Islet of Langerhans (tissue), 1 donor: ENCODE measurements at regions not wholly inside any gene's neighbourhood (a gene's known extent, or its start where the extent isn't known, plus 50 kb on each side); places are given as distances from the start of the nearest gene placed in this dataset.

Experiments used
- FAIRE-seq: peaks from one replicate; lab custom pipeline; 2011; peaks lifted over from hg19 to GRCh38; lab: Jason Lieb, UNC

DNA sequence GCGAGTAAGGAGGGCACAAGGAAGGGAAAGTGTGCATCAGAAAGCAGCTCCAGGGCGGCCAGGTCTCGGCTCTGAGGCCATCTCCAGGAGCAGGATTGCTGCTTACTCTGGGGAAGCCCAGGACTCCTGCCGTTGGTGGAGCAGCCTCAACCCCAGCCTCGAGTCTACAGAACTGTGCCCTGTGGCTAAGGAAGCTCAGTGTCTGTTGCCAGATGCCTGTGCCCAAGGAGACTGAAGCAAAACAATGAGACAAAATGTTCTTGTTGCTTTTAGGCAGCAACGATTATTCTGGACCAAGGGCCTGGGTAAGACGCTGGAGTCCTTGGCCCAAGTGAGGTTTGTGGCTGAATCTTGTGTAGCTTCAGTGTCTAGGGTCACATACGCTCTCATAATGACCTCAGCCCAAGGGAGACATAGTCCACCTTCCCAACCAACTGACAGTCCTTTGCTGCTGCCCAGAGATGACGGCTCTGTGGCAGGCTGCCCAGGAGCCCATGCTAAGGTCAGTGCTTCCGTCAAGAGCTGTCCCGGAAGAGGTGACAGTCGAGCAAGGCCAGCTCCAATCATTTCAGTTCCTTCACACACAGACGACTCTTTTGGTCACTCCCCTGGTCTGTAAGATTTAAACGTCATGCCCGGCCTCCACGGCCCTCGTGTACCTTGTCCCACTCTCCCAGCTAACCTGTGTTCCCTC, 223.8 kb downstream of the TTC32 start:
- FAIRE-seq: no peak

DNA sequence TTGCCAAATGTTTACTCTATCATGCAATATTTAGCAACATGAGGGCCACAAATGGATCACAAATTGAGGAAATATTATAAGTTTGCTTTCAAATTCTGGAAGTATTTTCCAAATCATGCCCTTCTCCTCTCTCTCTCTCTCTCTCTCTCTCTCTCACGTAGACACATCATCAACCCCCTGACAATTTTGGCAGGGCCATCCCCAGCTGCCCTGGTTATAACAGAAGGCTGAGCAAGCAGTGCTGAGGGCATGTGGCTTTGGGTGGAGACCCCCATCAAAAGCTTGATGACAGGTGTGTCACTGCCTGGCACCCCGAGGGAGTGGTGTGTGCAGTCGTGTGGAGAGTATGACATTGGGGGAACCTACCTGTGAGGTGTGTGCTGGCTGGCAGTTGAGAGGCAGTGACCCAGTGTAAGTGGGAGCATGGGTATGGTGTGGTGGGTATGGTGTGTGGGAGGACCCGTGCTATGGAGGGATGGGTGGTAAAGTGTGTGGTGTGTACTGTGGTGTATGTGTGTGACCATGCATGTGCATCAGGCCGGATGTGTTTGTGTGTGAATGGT, 224.5 kb downstream of the TTC32 start:
- FAIRE-seq: no peak

DNA sequence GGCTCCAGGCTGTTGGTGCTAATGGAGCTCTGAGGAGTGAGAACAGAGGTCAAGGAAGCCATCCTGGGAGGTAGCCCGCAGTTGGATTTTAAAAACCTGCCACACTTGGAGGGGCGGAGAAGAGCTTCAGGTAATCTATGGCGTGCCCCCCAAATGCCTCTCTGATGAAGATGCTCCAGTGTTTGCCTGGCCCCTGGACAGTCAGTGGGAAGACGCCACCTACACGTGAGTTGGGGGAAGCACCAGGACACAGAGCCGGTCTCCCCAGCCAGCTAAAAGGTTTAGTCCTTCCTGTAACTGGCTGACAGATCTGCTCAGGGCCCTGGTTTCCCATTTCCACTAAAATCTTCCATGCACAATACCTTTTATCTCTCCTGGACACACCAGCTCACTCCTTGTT, 225.0 kb downstream of the TTC32 start:
- FAIRE-seq: no peak

DNA sequence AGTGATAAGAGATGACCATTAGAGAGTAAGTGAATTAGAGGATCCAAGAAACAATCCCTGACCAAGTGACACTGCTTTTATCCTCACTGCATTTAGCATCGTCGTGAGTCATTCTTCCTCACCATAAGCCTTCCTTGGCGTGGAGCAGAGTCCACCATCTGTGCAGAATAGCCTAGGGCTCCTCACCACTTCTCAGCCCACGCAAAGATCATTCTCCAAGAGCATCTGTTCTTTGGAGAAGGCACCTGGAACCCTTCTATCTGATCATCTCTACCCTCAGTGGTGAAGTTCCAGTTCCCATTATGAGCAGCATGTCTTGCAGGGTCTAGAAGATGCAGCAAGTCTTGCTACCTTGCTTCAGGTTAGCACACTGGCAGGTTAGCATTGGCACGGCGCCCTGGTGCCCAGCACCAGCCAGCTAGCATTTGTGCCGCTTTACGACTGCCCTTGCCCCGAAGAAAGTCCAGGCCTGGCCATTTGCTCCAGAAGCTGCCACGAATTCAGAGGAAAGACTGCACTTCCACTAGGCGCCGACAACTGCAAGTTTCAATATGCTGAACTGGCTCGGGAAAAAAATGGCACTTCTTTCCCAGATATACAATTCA, 225.8 kb downstream of the TTC32 start:
- no peak for FAIRE-seq

DNA sequence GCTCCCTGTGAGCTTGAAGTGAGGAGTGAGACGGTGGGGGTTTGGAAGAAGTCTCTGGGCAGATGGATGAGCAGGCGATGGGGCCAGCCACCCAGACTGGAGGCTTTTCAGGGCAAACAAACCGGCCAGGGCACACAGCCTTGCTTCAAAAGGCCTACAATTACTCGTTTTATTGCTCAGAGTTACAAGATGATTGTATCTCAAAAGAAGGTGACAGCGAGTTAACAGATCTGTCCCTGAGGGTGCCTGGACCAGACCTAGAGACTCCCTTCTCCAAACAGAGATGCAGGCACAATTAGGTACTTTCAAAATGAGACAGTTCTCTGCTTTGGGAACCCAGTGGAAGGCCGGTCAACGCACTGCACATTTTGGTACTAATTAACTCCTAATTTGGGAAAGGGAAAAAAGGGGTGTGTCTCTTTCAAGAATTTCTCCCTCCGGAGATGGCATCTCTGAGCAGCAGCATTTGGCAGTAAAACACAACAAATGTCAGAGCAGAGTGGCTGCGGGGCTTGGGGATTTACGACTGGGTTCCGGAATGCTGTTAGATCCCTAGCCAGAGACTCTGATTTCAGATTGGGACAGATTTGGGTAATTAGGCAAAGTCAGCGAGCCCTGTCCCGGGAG, 226.7 kb downstream of the TTC32 start:
- FAIRE-seq: no peak

DNA sequence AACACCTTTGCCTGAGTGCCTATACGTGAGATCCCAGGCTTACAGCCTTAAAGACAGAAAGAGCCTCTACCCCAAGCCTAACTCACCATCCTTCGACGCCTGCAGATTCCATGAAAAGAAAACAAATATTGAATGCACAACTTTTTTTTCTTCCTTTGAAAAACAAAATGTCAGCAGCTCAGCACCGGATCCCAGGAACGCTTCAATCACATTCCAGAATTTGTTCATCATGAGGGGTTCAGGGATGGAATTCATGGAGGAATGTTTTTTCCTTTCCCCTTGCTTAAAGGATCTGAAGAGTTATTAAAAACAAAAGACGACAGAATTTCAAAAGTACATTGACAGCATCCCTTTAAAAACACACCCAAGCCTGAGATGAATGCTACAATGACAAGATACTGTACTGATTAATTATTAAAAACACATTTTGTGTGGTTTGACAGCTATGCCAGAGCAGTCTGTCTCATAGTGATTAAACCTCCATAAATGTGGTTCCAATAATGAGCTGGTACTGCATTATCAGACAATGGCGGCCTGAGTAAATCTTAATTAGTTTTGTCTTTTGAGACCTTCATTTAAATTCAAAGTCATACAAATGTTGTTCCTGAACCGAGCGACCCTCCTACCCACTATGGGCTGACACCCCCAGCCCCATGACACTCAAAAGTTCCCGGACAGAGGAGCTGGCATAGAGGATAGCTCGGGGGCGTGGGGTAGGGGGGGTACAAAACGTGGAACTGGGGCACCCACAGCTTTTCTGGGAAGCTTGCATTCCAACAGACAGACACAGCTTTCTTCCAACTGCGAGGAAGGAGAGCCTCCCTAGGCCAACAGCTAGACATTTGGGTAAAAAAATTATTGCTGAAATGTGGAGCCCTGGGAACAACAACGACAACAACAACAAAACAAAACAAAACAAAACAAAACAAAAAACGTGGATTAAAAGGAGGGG, 227.5 kb downstream of the TTC32 start:
- no peak for FAIRE-seq

DNA sequence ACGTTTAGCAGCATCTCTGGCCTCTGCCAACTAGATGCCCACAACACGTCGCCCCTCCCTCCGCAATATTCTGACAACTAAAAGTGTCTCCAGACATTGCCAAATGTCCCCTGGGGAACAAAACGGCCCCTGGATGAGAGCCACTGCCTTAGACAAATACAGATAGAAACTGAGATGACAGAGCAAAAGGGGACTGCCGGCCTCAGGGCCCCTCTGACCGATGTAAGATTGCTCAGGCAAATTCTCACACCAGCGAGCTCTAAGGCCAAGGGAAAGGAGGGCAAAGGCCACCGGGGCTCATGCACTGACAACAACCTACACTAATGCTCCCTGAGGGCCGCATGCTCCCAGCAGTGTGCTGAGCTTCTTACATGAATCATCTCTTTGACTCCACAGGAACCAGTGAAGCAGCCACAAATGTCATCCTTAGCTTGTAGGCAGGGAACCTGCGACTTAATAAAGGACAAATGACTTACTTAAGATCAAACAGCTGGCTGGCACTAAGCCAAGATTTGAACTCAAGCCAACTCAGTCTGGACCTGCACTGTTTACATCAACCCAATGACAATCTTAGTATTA, 228.5 kb downstream of the TTC32 start:
- FAIRE-seq: no peak

DNA sequence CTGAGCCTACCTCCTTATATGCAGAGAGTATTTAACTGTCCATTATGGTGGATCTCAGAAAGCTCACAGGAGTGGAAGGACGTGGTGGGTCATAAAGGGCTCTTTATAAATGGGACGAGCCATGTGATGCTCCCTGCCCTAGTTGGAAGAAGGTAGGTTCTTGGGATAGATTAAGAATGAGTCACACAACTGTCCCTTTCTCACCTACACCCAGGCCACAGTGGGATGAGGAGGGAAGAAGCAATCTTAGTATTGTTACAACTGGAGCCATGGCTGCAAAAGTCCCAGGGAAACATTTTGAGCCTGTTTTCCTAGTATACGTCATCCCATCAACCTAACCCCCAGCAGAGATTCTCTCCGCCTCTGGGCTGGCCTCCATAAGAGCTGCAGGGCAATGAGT, 229.9 kb downstream of the TTC32 start:
- FAIRE-seq: no peak

DNA sequence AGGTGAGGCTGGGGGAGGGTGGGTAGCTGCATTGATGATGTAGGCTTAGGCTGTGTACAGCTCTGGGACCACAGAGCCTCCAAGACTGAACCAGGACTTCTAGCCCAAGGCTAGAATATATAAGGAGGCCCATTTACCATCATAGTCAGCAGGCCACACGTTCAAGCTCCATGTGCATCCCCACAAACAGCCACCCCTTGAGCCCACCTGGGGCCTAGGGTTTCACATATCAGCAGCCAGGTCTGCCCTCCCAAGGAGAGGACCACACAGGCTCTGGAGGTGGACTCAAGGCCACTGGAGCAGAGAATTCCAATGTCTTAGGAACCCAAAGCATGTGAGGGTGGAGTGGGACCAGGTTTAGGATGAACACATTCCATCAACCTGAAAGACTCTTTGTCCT, 230.5 kb downstream of the TTC32 start:
- FAIRE-seq: no peak

DNA sequence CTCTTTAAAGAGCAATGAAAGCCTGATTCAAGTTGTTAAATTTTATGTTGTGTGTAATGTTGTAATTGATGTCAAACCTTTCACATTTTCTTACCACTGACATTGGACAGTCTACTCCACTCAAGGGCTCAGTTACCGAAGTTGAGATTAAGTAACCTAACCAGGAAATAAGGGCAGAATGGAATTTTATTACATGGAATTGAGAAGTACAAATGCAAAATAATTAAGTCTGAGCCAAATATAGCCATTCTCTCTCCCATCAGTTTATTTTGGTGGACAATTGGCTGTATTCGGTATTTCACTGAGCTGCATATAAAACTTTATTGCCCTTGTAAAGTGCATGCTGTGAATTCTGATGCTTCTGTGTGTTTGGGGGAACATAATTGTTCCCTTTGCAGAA, 231.5 kb downstream of the TTC32 start:
- FAIRE-seq: no peak

DNA sequence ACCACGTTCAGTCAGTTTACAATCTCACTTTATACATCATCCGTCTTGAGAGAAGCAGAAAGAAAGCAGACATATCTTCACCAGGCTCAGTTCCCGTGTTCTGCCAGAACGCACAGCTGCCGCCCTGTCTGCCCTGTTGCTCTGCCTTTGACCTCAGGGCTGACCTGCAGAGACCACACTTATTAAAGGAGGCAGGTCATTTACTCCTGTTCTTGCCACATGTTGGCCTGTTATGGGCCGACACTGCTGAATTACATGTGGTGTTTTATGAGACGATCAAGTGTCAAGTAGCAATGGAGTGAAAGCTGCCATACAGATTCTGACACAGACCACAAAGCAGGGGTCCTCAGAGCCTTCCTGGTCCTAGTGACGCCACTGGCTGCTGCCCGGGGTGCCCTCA, 232.2 kb downstream of the TTC32 start:
- FAIRE-seq: no peak

DNA sequence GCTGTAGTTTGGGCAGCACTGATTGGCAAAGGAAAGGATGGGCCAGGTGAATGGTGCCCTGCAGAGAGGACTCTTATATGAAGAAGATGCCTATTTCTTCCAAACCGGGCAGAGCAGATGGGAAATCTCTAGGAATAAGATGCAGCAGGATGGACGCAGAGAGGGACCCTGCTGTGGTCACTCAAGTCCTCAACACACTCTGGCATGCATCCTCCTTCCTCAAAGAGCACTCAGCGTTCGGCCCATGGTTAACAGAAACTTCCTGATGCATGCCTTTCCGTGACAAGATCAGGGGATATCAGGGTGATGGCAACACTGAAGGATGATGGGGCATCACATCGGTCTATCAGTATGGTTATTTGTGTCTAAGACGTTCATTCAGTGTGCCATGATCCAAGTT, 232.7 kb downstream of the TTC32 start:
- FAIRE-seq: no peak

DNA sequence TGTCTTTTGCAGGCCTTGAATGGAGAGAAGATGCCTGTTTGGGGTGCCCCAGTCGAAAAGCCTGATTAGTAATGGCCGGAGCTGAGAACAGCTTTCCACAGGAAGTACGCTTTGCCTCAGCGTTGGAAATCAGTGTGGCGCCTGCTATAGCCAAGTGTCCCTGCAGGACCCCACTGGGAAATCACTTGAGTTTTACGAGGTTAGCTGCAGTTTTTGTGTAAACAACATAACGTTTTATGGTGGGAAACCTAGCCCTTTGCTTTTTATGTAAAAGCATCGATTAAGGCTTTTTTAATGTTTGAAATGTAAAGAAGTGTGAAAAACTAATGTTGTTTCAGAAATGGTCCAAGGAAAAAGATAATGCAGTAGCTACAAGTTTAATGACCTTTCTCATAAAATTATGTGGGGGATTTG, 234.2 kb downstream of the TTC32 start:
- FAIRE-seq: no peak

DNA sequence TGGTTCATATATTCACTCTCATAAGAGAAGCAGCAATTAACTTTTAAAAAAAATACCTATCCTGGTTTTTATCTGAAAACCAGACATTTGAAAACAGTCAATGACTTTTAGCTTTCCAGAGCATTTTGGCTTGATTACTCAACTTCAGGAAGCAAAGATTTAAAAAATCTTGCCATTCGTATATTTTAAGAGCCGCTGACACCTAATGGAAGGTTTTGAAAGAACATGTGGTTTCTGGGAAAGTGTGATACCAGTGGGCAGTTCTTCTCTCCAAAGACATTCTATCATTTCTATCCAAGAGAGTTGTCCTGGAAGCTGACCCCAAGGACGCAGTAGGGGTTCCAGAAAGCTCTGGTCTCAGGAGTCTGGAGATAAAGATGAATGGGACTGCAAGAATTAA, 234.7 kb downstream of the TTC32 start:
- FAIRE-seq: no peak

DNA sequence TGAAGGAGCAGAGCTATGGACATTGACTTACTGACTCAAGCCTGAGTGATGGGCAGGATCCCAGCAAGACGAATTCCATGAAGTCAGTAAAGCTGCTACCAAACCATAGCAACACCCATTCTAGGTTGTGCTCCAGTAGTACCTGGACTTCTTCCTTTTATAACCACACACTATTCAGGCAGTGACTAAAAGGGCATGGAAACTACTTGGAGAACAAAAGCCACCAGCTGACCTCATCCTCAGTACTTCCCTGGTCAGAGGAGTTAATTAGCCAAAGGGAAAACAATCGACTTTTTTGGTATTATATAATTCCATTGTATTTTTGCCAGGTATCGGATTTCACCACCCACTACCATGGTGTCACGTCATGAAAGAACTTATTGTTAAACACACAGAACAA, 237.1 kb downstream of the TTC32 start:
- no peak for FAIRE-seq

DNA sequence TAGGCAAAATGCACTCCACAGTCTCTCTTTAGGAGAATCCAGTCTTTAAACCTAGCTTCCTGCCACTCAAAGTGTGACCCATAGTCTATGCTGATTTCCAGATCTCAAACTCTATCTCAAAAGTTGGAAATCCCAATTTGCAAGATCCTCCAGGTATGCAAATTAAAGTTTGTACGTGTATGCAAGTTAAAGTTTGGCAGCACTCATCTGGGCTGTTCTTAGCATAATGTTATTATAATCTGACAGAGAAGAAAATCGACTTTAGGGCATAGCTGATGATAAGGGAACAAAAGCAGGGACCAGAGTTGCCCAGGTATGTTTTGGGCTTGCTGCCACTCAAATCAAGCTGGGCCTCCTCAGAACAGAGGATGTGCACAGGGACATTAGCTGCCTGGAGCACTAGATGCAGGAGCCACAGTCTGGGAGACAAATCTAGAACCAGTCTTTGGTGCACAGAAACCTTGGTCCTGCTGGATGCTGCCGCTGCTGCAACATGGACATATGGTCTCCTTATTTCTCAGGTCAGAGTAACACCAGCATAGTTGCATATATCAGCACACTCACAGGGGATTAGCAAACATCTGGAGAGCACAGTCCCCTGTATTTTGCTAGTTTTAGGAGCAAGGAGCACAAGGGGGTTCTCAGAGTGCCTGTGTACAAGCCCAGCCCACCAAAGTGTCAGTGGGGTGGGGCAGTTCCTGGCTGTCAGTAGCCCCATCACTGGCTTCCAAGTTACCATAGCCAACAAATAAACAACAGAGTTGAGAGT, 242.6 kb downstream of the TTC32 start:
- no peak for FAIRE-seq

DNA sequence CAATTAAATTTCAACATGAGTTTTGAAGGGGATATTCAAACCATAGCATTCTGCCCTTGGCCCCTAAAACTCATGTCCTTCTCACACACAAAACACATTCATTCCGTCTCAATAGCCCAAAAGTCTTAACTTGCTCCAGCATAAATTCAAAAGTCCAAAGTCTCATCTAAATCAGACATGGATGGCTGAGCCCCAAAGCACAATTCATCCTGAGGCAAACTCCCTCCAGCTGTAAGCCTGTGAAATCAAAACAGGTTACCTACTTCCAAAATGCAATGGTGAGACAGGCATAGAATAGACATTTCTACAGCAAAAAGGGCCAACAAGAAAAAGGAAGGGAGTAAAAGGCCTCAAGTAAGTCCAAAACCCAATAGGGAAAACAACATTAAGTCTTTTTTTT, 245.8 kb downstream of the TTC32 start:
- FAIRE-seq: no peak

DNA sequence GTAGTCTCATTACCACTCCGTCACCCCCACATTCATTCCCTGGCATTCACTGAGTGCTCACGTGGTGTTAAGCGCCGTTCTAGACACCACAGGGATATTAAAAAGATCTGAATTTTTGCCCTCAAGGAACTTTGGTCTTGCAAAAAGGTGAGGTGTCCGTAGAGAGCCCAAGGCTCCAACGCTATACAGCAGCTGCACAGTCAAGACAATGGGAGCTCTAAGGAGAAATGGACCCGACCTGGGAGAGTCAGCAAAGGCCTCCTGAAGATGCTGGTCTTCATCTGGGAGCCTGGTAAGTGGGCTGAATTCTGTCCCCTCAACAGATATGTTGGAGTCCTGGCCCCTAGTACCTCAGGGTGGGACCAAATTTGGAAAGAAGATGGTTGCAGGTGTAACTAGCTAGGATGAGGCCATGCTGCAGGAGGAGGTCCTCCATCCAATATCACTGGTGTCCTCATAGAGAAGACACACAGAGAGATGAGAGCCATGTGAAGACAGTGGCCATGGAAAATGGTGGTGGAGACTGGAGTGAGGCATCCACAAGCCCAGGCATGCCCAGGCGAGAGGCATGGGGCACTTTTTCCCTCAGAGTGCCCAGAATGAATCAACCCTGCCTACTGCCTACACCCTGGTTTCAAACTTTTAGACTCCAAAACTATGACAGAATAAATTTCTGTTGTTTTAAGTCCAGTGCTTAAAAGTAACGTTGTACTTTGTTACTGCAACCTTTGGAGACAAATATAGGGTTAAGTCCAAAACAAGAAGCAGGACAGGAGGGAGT, 247.3 kb downstream of the TTC32 start:
- FAIRE-seq: no peak

DNA sequence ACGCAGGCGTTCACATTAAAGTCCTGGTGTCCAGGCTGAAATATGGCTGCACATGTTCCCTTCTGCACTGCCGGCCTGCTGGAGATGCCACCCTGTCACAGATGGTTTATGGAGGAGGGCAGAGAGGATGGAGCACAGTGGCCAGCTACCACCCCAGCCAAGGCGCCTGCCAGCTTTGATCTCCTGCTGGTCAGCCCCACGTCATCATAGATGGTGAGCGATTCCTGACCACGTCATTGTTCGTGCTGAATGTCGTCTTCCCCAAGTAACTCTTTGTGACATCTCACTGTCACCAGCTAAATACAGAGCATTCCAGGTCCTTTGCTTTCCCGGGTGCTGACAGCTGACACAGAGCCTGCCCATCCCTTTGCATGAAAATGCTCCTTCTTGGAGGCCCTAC, 248.3 kb downstream of the TTC32 start:
- FAIRE-seq: no peak

DNA sequence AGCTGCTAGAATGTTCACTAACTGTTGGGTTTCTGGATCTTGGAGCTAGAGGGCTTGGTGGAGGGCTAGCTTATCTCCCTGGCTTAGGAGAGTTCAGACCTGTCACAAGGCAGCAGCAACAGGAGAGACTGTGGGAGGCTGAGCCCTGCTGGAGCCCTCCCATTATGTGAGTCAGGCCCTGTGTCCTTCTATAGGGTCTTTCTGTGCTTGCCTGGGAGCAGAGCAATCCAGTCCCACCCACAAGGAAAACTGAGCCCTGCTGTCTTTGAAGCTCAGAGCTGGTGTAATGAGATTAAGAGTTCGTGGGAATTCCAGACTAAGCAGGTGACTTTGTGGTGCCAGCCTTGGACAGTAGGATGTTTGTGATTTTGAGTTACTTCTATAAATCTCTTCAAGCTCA, 249.0 kb downstream of the TTC32 start:
- no peak for FAIRE-seq

DNA sequence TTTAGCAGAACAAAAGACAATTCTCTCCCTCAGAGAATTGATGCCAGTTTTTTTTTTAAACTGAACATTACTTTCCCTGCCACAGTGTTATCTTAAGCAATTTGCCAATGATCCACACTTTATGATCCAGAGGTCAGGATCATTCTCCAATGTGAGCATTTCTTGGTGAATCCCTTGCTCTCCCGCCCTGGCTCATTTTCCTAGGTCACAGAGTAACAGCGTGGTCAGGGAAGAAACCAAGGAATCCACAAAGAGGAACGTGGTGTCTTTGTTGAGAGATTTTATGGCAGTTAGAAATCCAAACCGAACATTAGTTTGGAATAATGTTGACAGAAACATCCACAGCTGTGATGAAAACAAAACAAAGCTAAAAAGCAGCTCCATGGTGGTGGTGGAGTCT, 250.3 kb downstream of the TTC32 start:
- FAIRE-seq: no peak
